GM18861 (cell line): ENCODE measurements at regions not wholly inside any gene's neighbourhood (a gene's known extent, or its start where the extent isn't known, plus 50 kb on each side); places are given as distances from the start of the nearest gene placed in this dataset.
"Not testable (repeated sequence)": the region's sequence is repeated elsewhere in the genome, so short reads cannot be mapped to it uniquely, and the experiment has no call there.

Experiments used
- ATAC-seq: cut with Tn5 transposase; IDR thresholded peaks from one replicate; pipeline ENCODE4 v1.9.1; 2021; ENCODE audit not compliant: unreplicated experiment

DNA sequence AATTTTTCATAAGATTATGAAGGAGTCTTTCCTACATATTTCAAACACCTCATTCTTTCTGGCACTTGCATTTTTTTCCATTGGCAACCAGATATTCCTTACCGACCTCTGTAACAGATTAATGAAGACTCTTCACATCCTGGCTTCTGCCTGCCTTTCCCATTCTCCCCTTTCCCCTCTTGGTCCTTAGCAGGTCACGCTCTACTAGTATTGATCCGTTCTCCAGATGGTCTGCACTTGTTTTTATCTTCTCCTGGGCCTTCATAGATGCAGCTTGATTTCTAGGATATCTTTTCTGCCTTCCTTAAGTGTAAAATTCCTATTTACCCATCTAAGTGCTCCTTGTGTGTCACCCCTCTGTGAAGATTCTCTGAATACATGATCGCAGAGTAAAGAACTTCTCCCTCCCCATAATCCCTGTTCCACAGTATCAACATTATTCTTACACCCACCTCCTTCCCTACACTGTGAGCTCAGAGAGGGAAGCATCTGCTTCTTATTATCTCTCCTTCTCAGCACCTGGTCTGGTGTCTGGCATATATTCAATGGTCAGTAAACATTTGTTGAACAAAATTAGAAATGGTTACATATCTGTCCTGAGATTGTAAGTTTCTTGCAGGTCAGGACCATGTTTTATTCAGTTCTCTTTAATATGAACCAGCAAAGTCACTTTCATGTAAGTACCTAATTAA is 654.2 kb downstream of the REEP3 start:
- no peak for ATAC-seq

GRCh38 chr10:64182671-64183070 is 661.5 kb downstream of the REEP3 start:
- ATAC-seq, result no peak

DNA sequence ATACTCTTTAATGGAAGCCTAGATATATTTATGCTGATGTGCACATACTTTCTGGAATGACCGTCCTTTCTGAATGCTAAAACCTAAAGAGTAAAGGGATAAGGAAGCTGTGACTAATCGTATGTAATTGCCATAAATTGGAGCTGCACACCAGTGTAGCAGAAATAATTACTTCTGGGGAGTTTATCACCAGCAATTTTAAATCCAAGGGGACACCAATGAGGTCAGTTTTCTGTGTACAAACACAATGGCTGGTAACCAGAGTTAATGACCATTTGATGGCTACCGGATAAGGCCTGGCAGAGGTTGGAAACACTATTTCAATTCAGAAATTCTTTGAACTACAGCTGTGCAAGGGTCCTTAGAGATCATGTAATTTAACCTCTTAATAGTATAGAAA is 670.1 kb downstream of the REEP3 start:
- ATAC-seq, result no peak

DNA sequence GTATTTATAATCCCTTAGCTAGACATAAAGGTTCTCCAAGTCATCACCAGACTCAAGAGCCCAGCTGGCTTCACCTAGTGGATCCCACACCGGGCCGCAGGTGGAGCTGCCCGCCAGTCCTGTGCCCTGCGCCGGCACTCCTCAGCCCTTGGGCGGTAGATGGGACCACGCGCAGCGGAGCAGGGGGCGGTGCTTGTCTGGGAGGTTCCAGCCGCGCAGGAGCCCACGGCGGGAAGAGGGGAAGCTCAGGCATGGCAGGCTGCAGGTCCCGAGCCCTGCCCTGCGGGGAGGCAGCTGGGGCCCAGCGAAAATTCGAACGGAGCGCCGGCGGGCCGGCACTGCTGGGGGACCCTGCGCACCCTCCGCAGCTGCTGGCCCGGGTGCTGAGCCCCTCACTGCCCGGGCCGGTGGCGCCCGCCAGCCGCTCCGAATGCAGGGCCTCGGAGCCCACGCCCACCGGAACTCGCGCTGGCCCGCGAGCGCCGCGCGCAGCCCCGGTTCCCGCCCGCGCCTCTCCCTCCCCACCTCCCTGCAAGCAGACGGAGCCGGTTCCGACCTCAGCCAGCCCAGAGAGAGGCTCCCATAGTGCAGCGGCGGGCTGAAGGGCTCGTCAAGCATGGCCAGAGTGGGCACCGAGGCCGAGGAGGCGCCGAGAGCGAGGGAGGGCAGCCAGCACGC is 675.6 kb downstream of the REEP3 start:
- no peak for ATAC-seq

DNA sequence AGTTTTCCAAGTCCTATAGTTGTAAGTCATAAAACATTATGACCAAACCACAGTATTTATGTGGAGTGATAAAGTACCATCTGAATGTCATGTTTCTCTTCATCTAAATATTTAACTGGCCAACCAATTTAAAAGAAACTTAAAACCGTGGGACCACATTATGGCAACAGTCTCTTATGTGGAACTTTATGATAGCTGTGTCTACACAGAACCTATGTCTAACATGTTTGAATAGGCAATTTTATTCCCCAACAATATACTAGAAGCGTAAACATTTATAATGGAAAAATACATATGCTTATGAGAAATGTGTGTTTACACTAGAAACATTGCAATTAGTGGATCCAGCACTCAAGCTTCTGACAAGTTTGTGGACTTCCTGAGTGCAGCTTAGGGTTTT is 680.7 kb downstream of the REEP3 start:
- ATAC-seq, result no peak

DNA sequence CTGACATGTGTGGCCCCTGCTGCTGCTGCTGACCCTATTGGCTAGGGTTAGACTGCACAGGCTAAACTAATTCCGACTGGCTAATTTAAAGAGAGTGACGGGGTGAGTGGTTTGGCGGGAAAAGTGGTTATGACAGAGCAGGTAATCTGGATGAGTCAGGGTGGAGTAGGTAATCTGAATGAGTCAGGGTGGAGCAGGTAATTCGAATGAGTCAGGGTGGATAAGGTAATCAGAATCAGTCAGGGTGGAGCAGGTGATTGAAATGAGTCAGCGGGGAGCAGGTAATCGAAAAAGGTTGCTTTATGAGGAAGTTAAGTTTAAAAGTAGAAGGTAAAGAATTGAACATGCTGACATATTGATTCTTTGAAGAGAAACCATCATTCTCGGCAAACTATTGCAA is 683.3 kb downstream of the REEP3 start:
- ATAC-seq, result not testable (repeated sequence)

DNA sequence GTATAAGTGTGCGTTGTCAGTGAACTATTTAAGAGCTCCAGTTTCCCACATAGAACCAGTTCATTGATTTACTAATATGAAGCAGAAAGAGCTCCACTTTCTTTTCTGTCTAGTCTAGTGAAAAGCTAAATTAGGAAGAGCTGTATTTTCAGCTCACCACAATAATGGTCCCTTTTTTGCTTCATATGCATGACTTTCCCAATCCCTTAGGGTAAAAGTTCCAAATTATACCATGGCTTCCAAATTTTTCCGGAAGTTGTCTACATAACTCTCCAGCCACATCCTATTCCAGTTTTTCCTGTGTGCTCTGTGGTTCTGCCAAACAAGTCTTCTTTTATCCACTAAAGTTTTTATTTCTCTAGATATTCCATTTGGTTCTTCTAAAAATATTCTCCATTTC is 685.2 kb downstream of the REEP3 start:
- no peak for ATAC-seq

- no peak for ATAC-seq
These were observed 688.4 kb downstream of the REEP3 start for GRCh38 chr10:64209561-64209960.

- no peak for ATAC-seq
These were observed 689.0 kb downstream of the REEP3 start for GRCh38 chr10:64210211-64210610.

DNA sequence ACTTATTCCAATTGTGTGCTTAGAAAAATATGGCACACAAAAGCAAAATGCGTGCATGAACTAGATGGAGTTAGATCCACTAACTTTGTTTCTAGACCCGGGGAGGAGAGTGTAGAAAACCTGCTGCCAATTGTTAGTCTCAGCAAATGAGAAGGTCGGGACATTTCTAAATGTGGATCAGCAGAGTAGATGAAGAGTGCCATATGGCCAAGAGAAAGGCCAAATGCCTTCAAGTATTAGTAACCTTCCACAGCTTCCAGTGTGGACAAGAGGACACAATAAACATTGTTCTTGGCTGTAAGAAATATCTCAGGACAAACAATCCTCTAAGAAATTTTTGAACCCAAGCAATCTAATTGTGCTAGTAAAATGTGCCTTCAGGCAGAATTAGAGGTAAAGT is 690.3 kb downstream of the REEP3 start:
- no peak for ATAC-seq

GRCh38 chr10:64215088-64215487 is 693.9 kb downstream of the REEP3 start:
- ATAC-seq, result no peak

GRCh38 chr10:64219271-64220025 is 698.2 kb downstream of the REEP3 start:
- ATAC-seq, result no peak

GRCh38 chr10:64234489-64234888 is 713.3 kb downstream of the REEP3 start:
- no peak for ATAC-seq

DNA sequence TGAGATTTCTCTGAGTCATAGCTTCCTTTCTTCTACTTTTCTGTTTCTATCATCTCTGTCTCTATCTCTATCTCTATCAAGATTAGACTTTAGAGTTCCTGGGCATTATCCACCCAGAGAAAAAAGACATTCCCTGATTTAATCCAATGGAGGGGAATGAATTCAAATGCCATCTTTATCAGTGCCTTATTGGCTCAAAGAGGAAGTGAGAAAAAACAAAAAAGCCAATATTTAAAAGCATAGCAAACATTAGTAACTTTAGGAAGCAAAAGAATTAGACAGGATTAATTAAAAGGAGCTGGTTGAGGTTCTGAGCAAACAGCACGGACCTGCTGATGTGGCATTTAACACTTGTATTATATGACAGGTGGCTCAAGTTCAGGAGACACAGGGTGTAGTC is 736.5 kb downstream of the REEP3 start:
- no peak for ATAC-seq

DNA sequence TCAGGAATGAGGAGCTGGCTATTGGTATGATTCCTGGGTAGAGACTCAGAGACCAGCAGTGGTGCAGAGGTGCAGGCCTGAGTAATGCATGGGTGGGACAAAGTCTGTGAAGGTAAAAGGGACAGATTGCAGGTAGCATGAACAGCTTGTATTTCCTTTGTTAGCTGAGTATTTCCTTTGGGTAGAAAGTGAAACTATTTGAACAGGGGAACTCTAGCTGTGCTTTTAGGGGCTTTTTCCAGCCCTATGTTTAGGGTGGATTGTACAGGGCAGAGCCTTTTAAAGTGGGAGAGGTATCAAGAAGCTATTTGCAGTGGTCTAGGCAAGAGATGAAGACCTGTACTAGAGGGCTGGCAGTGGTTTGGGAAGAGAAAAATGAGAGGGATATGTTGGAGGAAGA is 739.9 kb downstream of the REEP3 start:
- ATAC-seq, result peak; percentile 81

DNA sequence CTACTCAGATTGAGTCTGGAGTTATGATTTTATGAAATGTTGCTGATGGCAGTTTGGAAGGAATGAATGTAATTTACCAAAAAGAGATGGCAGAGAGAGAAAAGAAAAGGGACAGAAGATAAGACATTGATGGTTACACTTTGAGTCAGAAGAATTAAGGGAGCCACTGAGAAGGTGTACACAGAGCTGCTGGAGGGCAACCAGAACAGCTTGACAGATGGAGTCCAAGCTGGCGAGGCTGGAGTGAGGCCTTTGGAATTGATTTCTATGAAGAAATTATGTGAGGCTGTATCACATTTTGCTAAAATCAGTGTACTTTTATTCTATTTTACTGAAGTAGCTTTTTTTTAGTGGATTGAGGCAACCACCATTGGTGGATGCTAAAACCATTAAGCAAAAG is 740.5 kb downstream of the REEP3 start:
- no peak for ATAC-seq

GRCh38 chr10:64265961-64266360 is 744.8 kb downstream of the REEP3 start:
- ATAC-seq, result no peak

GRCh38 chr10:64271508-64271907 is 750.3 kb downstream of the REEP3 start:
- ATAC-seq, result no peak

- no peak for ATAC-seq
These were observed 750.8 kb downstream of the REEP3 start for GRCh38 chr10:64271983-64272382.

DNA sequence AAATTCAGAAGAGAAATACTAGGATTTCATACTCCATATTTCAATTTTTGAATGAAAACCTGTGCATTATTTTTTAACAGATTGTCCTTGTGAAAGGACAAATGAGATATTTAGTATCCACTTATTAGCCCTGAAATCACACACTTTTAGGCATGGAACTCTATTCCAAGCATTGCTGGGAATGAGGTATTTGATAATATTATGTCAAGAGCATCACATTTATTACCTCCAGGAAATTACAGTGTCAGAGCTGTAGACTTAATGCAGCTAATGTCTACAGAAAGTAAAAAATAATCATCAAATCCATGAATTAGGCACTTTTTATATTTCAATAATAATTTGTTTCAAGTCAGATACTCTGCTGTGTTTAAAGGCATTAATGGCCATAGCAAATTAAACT is 753.8 kb downstream of the REEP3 start:
- ATAC-seq, result no peak

GRCh38 chr10:64275774-64276173 is 754.6 kb downstream of the REEP3 start:
- ATAC-seq, result no peak

DNA sequence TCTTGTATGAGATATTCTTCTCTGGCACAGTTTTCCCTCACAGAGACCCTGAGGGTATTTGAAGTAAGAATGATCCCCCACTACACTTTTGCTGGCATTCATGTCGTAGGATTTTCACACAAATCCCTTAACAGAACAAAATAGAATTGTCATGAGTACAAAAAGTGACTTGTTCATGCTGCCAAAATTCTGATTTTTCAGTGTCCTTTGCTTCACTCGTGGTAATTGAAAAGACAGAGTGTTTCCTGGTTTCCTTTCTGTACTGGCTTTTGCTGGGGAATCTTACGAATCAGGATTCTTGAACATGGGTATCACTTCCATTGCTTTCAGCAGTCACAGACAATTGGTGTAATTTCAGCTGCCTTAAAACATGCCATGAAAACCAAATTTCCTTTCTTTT is 756.3 kb downstream of the REEP3 start:
- no peak for ATAC-seq
